ENCODE measurements at regions not wholly inside any gene's neighbourhood (a gene's known extent, or its start where the extent isn't known, plus 50 kb on each side); places are given as distances from the start of the nearest gene placed in this dataset.

GRCh38 chr13:38518328-38518727 is 168.5 kb upstream of the FREM2 start:
- POLR2A ChIA-PET = no interaction called here
- no peak for FAIRE-seq
- intact Hi-C loops (cut with micrococcal nuclease) = no loop called here
- no peaks in the 10 kb centered on the region for H3K36me3 ChIP-seq (ENCODE audit: control insufficient read depth, insufficient read depth, low read length)
- H3K9ac ChIP-seq (ENCODE audit: insufficient read depth in 1 of 2, low read depth in 2 of 2, low read length in 2 of 2) = no peak overlapping the region
- no peak for DNase-seq (ENCODE audit: extremely low read depth in 1 of 4, low spot score in 3 of 4)
- WGBS (ENCODE audit: insufficient coverage, low coverage, missing lambda C conversion rate) = 3% methylated on average over 4 of the region's 4 CpGs
- H3K9me3 ChIP-seq (replicated peaks; ENCODE audit: control insufficient read depth, insufficient read depth, low read depth, low read length) = no peaks in the 10 kb centered on the region
- no peak overlapping the region for H2AFZ ChIP-seq (ENCODE audit: low read depth, low read length)
- no TSS peak for BruUV-seq (replicated peaks)
- H3K27me3 ChIP-seq (ENCODE audit: control insufficient read depth in 2 of 2, insufficient read depth in 2 of 2, low read length in 2 of 2) = no peaks in the 10 kb centered on the region
- ATAC-seq = no peak
- no peak overlapping the region for H3K4me3 ChIP-seq
- no peaks in the 10 kb centered on the region for H4K20me1 ChIP-seq (replicated peaks; ENCODE audit: control insufficient read depth, insufficient read depth, low read length)
- no peaks in the 10 kb centered on the region for H3K79me2 ChIP-seq (ENCODE audit: control insufficient read depth, insufficient read depth, low read length)
- no peaks in the 10 kb centered on the region for H3K9me1 ChIP-seq (ENCODE audit: control insufficient read depth, insufficient read depth, low read length)
- no peak overlapping the region for H3K27ac ChIP-seq (ENCODE audit: extremely low read depth, low read depth, low read length)
- CTCF ChIA-PET (ENCODE audit: low intra/inter-chr PET ratio) = no interaction called here
- in situ Hi-C loops (cut with MboI) = no loop called here
- H3K4me1 ChIP-seq (replicated peaks in 1 of 2; ENCODE audit: control insufficient read depth in 2 of 2, insufficient read depth in 2 of 2, low read length in 2 of 2) = no peaks in the 10 kb centered on the region
- H3K4me2 ChIP-seq (ENCODE audit: insufficient read depth, low read length) = no peak overlapping the region
- TF ChIP-seq CREBBP (IDR thresholded peaks at IDR 0.05; ENCODE audit: low read depth, low read length) = no peak
- TF ChIP-seq SIN3B (IDR thresholded peaks at IDR 0.05; ENCODE audit: low read depth) = no peak
- TF ChIP-seq MEF2D (tag; conservative IDR thresholded peaks at IDR 0.05; ENCODE audit: low read depth) = no peak
- TF ChIP-seq SIX5 (IDR thresholded peaks at IDR 0.05; ENCODE audit: borderline replicate concordance in 1 of 2, insufficient read depth in 1 of 2, low read depth in 1 of 2, low read length in 2 of 2) = no peak
- no peak for TF ChIP-seq CBX8 (IDR thresholded peaks at IDR 0.05; ENCODE audit: borderline replicate concordance, extremely low read depth, low read depth, low read length, poor library complexity, severe bottlenecking)
- TF ChIP-seq SPI1 (IDR thresholded peaks at IDR 0.05; ENCODE audit: borderline replicate concordance, low read depth, low read length) = no peak
- TF ChIP-seq TAF1 (IDR thresholded peaks at IDR 0.05; ENCODE audit: control insufficient read depth, extremely low read depth, insufficient read depth, low read length, severe bottlenecking) = no peak
- no peak for TF ChIP-seq ZNF274 (IDR thresholded peaks at IDR 0.05; ENCODE audit: borderline replicate concordance, low read depth, low read length)
- no peak for TF ChIP-seq DMBX1 (CRISPR knock-in tag; IDR thresholded peaks at IDR 0.05; ENCODE audit: borderline replicate concordance)
- TF ChIP-seq XRCC4 (IDR thresholded peaks at IDR 0.05; ENCODE audit: extremely low read depth, insufficient read depth, insufficient read length) = no peak
- no peak for TF ChIP-seq ZNF592 (IDR thresholded peaks at IDR 0.05)
- no peak for TF ChIP-seq GMEB1 (CRISPR knock-in tag; IDR thresholded peaks at IDR 0.05)
- TF ChIP-seq MECOM (CRISPR knock-in tag; IDR thresholded peaks at IDR 0.05) = no peak
- TF ChIP-seq, protein P1, sequence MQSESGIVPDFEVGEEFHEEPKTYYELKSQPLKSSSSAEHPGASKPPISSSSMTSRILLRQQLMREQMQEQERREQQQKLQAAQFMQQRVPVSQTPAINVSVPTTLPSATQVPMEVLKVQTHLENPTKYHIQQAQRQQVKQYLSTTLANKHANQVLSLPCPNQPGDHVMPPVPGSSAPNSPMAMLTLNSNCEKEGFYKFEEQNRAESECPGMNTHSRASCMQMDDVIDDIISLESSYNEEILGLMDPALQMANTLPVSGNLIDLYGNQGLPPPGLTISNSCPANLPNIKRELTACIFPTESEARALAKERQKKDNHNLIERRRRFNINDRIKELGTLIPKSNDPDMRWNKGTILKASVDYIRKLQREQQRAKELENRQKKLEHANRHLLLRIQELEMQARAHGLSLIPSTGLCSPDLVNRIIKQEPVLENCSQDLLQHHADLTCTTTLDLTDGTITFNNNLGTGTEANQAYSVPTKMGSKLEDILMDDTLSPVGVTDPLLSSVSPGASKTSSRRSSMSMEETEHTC (IDR thresholded peaks at IDR 0.05) = no peak
- TF ChIP-seq DNMT1 (IDR thresholded peaks at IDR 0.05) = no peak
